ENCODE measurements at regions not wholly inside any gene's neighbourhood (a gene's known extent, or its start where the extent isn't known, plus 50 kb on each side); places are given as distances from the start of the nearest gene placed in this dataset.
A peak's percentile ranks its signal among the peaks of the same experiment; 100 is the strongest.

- H3K27ac ChIP-seq = no peak overlapping the region
- TF ChIP-seq CTCF (conservative IDR thresholded peaks at IDR 0.05) = no peak
These were observed 189.7 kb upstream of the ADGRL4 start for GRCh38 chr1:79196211-79196610.

GRCh38 chr1:79193211-79194079 lies 186.9 kb upstream of the ADGRL4 start:
- H3K27ac ChIP-seq = no peak overlapping the region; the same call in 1 of the 2 replicates
- no peak for TF ChIP-seq CTCF (conservative IDR thresholded peaks at IDR 0.05)

GRCh38 chr1:79190074-79190473 lies 183.5 kb upstream of the ADGRL4 start:
- TF ChIP-seq CTCF (conservative IDR thresholded peaks at IDR 0.05) = no peak
- H3K27ac ChIP-seq = no peak overlapping the region; the same call in 1 of the 2 replicates

- TF ChIP-seq CTCF (conservative IDR thresholded peaks at IDR 0.05) = no peak
- no peak overlapping the region for H3K27ac ChIP-seq
These were observed 181.8 kb upstream of the ADGRL4 start for GRCh38 chr1:79188337-79188736.

- no peak for TF ChIP-seq CTCF (conservative IDR thresholded peaks at IDR 0.05)
- no peak overlapping the region for H3K27ac ChIP-seq
These were observed 179.7 kb upstream of the ADGRL4 start for GRCh38 chr1:79186260-79186659.

GRCh38 chr1:79177844-79178243 lies 171.3 kb upstream of the ADGRL4 start:
- TF ChIP-seq CTCF (conservative IDR thresholded peaks at IDR 0.05) = no peak

GRCh38 chr1:79161077-79161476 lies 154.5 kb upstream of the ADGRL4 start:
- no peak overlapping the region for H3K27ac ChIP-seq
- no peak for TF ChIP-seq CTCF (conservative IDR thresholded peaks at IDR 0.05)

More at GRCh38 chr1:79177844-79178243, 171.3 kb upstream of the ADGRL4 start:
- H3K27ac ChIP-seq = peak overlapping the region; percentile 32; the same call in 1 of the 2 replicates
